ENCODE measurements at regions not wholly inside any gene's neighbourhood (a gene's known extent, or its start where the extent isn't known, plus 50 kb on each side); places are given as distances from the start of the nearest gene placed in this dataset.

DNA sequence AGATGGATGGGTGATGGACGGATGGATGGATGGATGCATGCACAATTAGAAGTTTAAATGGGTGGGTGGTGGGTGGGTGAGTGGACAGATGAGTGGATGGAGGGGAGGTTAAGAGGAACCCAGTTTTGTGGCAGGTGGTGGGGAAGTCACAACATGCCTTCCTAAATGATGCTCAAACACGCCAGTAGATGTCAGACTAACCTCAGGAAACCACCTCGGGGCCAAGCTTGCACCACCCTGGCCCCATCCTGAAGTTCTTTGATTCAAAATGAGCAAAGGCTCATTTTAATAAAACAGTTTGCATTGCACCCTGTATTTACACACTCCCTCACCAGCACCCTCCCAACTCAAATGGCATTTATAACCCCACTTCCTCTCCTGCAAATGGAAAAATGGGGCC lies 91.4 kb upstream of the CACNA1A start:
- Histone ChIP-seq H3K4me2 (no peak overlapping the region), H3K27me3 (no peaks in the 10 kb centered on the region), H3F3A (ENCODE audit: low read depth) (no peaks in the 10 kb centered on the region), H3K9me3 (ENCODE audit: low read depth) (no peaks in the 10 kb centered on the region), H3K4me3 (no peak overlapping the region), H3K36me3 (no peaks in the 10 kb centered on the region), H2AFZ (replicated peaks) (no peak overlapping the region), H3K9ac (no peak overlapping the region), H4K20me1 (ENCODE audit: low read depth) (no peaks in the 10 kb centered on the region), H3K79me2 (ENCODE audit: low read depth) (no peaks in the 10 kb centered on the region), H3K4me1 (no peaks in the 10 kb centered on the region), H3K27ac (no peak overlapping the region)
- TF ChIP-seq CTCF (IDR thresholded peaks at IDR 0.05) (peak; percentile 78), EZH2phosphoT487 (IDR thresholded peaks at IDR 0.05) (no peak), EZH2 (IDR thresholded peaks at IDR 0.05) (no peak)
- DNase-seq (ENCODE audit: low spot score) = peak; percentile 79
- Mint-ChIP-seq H3K4me3 (no peak overlapping the region), H3K9me3 (no peaks in the 10 kb centered on the region), H3K27me3 (ENCODE audit: insufficient read depth, low read depth) (peaks cover 9% of the 10 kb centered on the region), H3K36me3 (no peaks in the 10 kb centered on the region), H3K27ac (no peak overlapping the region), H3K4me1 (peaks cover 3% of the 10 kb centered on the region)

DNA sequence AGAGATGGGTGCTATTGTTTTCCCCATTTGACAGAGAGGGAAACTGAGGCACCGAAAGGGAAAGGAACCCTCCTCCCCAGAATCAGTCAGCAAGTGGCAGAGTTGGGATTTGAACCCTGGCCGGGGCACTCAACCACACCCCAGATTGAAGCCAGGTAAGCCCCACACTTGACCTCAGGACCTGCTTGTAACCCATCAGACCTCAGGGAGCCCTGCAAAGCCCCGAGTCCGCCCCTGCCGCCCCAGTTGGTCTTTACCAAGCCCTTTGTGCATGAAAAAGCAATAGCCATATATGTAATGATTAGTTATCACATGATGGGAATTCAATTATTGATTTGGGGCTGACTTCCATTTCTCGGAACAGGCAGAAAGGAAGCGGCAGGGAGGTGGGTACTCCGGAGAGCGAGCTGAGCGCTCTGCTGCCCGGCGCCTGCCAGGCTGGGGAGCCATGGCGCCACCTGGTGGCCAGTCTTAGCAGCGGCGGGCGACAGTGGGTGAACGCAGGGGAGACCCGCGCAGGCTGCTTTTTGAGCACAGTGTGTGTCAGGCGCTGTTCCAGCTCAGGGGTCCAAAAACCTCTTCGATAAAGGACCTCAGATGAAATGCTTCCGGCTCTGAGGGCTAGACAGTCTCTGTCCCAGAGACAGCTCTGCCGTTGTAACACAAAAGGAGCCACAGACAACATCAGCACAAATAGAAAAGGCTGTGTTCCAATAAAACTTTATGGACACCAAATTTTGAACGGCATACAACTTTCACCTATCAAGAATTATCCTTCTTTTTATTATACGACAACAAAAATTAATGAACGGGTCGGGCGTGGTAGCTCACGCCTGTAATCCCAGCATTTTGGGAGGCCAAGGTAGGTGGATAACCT lies 82.9 kb upstream of the CACNA1A start:
- Histone ChIP-seq H3K27me3 (peaks cover 12% of the 10 kb centered on the region), H3K4me1 (no peaks in the 10 kb centered on the region), H4K20me1 (ENCODE audit: low read depth) (no peaks in the 10 kb centered on the region), H3F3A (ENCODE audit: low read depth) (no peaks in the 10 kb centered on the region), H3K4me3 (no peak overlapping the region), H3K9me3 (ENCODE audit: low read depth) (no peaks in the 10 kb centered on the region), H3K79me2 (ENCODE audit: low read depth) (no peaks in the 10 kb centered on the region), H3K27ac (no peak overlapping the region), H3K36me3 (no peaks in the 10 kb centered on the region), H3K9ac (no peak overlapping the region), H3K4me2 (peak overlapping the region; percentile 49), H2AFZ (replicated peaks) (no peak overlapping the region)
- peaks cover 15% of the 10 kb centered on the region for H3K27me3 Mint-ChIP-seq (ENCODE audit: insufficient read depth, low read depth)
- H3K4me1 Mint-ChIP-seq = no peaks in the 10 kb centered on the region
- peak; percentile 84 for DNase-seq (ENCODE audit: low spot score)
- H3K9me3 Mint-ChIP-seq = no peaks in the 10 kb centered on the region
- TF ChIP-seq EZH2phosphoT487 (IDR thresholded peaks at IDR 0.05) (no peak), EZH2 (IDR thresholded peaks at IDR 0.05) (no peak), CTCF (IDR thresholded peaks at IDR 0.05) (peak; percentile 97)
- H3K36me3 Mint-ChIP-seq = no peaks in the 10 kb centered on the region
- no peak overlapping the region for H3K4me3 Mint-ChIP-seq
- H3K27ac Mint-ChIP-seq = no peak overlapping the region

- no peak overlapping the region for H3K4me2 ChIP-seq
- H3K36me3 ChIP-seq = no peaks in the 10 kb centered on the region
- H3K27ac ChIP-seq = no peak overlapping the region
- no peaks in the 10 kb centered on the region for H3K9me3 ChIP-seq (ENCODE audit: low read depth)
- no peaks in the 10 kb centered on the region for H3K4me1 ChIP-seq
- Mint-ChIP-seq H3K27me3 (ENCODE audit: insufficient read depth, low read depth) (peaks cover 11% of the 10 kb centered on the region), H3K4me1 (no peaks in the 10 kb centered on the region), H3K27ac (no peak overlapping the region), H3K4me3 (no peak overlapping the region), H3K9me3 (no peaks in the 10 kb centered on the region), H3K36me3 (no peaks in the 10 kb centered on the region)
- no peaks in the 10 kb centered on the region for H4K20me1 ChIP-seq (ENCODE audit: low read depth)
- no peak overlapping the region for H3K9ac ChIP-seq
- no peak for TF ChIP-seq EZH2 (IDR thresholded peaks at IDR 0.05)
- no peak for TF ChIP-seq CTCF (IDR thresholded peaks at IDR 0.05)
- no peak for TF ChIP-seq EZH2phosphoT487 (IDR thresholded peaks at IDR 0.05)
- no peak for DNase-seq (ENCODE audit: low spot score)
- H3F3A ChIP-seq (ENCODE audit: low read depth) = no peaks in the 10 kb centered on the region
- H3K79me2 ChIP-seq (ENCODE audit: low read depth) = no peaks in the 10 kb centered on the region
- H3K4me3 ChIP-seq = no peak overlapping the region
- no peak overlapping the region for H2AFZ ChIP-seq (replicated peaks)
- H3K27me3 ChIP-seq = peaks cover 12% of the 10 kb centered on the region
Measured at GRCh38 chr19:13585512-13585911, 79.2 kb upstream of the CACNA1A start.
